Brain pericyte (primary cell): ENCODE measurements at regions not wholly inside any gene's neighbourhood (a gene's known extent, or its start where the extent isn't known, plus 50 kb on each side); places are given as distances from the start of the nearest gene placed in this dataset.
"Not testable (repeated sequence)": the region's sequence is repeated elsewhere in the genome, so short reads cannot be mapped to it uniquely, and the experiment has no call there.

Experiments used
- DNase-seq: peaks from one replicate; pipeline ENCODE4 v3.0.0-alpha.2; 2012; ENCODE audit warnings: low read depth, low spot score

DNA sequence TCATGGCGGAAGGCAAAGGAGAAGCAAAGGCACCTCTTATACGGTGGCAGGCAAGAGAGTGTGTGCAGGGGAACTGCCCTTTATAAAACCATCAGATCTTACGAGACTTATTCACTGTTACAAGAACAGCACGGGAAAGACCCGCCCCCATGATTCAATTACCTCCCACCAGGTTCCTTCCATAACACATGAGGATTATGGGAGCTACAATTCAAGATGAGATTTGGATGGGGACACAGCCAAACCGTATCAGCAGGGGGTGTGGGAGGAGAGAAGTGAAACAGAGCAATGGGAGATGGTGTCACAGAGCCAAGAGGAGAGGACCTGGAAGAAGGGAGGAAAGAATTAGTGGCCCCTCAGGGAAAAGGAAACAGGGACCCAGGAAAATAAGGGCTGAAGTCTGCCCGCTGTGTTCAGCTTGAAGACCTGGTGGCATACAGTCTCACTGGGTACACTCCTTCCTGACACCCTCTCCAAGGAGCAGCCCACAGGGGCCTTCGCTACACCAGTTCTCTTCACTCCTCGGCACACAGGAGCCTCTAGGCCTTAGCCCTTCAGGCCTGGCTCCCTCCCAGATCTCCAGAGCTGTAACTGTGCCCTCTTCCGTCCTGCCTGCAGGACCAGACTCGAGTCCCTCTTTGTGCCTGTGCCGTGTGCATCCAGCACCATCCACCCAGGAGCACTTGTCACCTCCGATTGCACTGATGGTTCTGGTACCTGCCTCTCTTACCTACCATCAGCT lies 262.1 kb downstream of the EIPR1 start:
- DNase-seq, result no peak

GRCh38 chr2:3114406-3115185 lies 263.0 kb downstream of the EIPR1 start:
- DNase-seq, result no peak

DNA sequence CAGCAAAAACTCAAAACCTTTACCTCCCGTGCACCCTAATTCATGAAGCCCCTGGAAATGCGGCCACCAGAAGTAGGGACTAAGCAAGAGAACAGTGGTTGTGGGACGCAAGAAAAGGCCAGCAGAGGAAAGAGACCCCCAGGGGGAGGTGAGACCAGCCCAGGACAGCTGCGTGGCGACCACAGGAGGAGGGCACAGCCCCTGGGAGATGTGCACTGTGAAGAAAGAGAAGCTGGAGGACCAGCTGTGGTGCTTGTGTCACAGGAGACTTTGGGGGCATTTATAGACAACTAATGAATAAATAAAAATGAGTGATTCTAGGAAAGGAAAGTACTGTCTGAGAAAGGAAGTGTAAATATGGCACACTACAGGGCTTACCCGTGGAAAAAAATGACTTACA lies 263.8 kb downstream of the EIPR1 start:
- DNase-seq, result no peak

- DNase-seq, result no peak
Measured at GRCh38 chr2:3113122-3113521, 264.5 kb downstream of the EIPR1 start.

- no peak for DNase-seq
Measured at GRCh38 chr2:3112553-3112952, 265.1 kb downstream of the EIPR1 start.

- DNase-seq, result no peak
Measured at GRCh38 chr2:3112131-3112530, 265.5 kb downstream of the EIPR1 start.

DNA sequence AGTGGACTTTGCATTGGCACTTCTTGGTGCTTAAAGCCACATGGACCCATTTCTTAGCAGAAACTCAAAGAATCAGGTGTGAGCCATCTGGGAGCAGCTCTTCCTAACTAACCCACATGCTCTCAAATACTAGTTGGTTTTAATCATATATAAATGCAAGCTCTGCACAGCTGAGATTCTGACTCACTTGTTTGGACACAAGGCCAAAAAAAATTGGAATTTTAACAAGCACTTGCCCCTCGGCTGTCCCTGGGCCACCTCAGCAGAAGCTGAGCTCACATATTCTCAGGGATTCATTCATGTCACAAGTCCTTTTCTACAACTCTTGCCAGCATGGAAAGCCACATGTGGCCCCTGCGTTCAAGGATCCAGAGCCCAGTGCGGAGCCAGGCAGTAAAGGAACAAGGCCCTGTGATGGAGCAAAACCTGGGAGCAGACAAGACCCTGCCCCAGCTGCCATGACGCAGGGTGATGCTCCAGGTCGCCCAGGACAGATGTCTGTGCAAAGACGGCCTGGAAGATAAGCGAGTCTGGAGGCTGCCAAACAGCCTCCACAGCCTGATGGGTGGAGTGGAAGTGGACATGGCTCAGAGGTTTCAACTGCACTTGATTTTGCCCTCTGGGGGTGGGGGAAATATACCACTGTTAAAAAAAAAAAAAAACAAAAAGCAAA lies 266.5 kb downstream of the EIPR1 start:
- no peak for DNase-seq

- no peak for DNase-seq
Measured at GRCh38 chr2:3110555-3110954, 267.1 kb downstream of the EIPR1 start.

DNA sequence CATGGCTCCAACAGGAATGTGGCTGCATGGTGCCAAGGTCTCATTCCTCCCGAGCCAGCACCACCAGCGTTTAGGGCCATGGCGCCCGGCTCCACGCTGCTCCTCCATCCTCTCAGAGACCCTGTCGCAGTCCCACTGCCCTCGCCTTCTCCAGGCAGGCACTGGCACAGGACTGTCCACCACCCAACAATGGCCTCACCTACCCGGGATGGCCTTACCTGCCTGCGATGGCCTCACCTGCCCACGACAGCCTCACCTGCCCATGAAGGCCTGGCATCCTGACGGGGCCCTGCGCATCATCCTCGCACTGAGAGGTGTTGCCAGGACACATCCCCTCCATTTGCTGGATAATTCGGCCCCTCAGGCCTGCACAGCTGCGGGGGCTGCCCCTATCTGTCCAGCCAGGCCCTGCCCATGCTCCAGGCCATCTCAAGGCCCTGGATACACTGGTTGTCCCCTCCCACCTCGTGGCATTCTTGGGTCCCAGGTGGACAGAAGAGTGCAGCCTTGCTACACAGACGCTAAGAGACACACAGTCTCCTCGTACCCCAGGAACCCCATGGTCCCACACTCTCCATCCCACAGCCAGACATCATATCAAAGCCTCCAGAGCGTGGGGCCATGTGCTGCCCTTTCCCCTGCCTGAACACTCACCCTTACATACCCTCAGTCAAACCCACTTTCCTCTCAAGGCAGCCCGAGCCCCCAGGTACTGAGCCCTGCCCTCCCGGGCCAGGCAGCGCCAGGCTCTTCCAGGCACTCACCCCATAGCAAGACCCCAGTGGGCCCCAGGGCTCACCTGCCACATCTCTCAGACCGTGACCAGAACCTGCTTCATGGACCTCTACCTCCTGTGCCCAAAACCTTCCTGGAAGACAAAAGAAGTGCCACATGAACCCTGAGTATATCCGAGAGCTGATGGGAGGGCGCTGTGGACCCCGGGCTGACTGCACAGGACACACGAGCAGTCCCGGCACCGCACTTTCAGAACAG lies 268.6 kb downstream of the EIPR1 start:
- DNase-seq, result no peak

- no peak for DNase-seq
Measured at GRCh38 chr2:3108105-3108504, 269.5 kb downstream of the EIPR1 start.

DNA sequence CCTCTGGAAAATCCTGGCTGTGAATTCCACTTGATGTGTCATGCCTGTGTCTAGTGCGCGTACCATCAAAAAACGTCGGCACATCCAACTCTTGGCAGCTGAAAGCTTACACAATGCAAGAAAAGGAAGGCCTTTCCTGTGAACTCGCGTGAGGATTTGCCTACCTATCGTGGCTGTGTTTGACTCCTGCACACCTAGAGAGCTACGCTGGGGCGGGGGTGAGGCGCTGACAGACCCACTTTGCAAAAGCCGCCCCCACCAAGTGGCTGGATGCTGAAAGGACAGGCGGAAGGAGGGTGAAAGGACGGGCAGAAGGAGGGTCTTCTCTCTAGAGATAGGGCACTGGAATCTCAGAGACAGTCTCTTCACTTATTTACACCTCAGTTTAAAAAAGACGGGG lies 270.1 kb downstream of the EIPR1 start:
- DNase-seq, result no peak

GRCh38 chr2:3105814-3106569 lies 271.6 kb downstream of the EIPR1 start:
- no peak for DNase-seq

GRCh38 chr2:3104958-3105813 lies 272.4 kb downstream of the EIPR1 start:
- not testable (repeated sequence) for DNase-seq

GRCh38 chr2:3104261-3104660 lies 273.4 kb downstream of the EIPR1 start:
- DNase-seq, result no peak

DNA sequence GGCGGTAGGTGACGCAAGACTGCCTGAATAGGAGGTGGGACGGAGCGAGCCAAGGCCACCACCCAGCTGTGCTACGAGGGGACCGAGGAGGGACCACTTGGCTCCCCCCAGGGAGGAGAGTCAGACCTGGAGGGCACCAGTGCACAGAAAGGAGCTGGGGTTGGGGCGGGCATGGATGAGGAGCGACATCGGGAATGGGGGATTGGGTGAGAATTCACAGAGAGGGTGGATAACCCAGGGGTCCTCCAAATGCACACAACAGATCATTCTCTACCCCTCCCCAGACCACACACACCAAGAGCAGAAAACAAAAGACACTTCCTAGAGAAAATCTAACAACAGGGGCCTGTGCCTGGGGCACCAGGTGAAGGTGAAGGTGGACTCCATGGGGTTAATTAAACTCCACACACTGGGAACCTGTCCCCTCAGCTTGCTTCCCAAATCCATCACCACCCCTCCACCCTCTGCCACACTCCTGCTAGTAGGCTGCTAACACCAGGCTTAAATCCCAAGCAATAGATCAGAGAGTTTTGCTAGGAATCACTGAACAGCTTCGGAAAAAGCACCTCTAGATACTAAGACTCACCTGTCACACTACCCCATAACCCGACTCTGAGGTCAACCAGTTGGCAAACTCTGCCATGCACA lies 274.6 kb downstream of the EIPR1 start:
- DNase-seq, result no peak

- DNase-seq, result no peak
Measured at GRCh38 chr2:3102081-3102921, 275.3 kb downstream of the EIPR1 start.

DNA sequence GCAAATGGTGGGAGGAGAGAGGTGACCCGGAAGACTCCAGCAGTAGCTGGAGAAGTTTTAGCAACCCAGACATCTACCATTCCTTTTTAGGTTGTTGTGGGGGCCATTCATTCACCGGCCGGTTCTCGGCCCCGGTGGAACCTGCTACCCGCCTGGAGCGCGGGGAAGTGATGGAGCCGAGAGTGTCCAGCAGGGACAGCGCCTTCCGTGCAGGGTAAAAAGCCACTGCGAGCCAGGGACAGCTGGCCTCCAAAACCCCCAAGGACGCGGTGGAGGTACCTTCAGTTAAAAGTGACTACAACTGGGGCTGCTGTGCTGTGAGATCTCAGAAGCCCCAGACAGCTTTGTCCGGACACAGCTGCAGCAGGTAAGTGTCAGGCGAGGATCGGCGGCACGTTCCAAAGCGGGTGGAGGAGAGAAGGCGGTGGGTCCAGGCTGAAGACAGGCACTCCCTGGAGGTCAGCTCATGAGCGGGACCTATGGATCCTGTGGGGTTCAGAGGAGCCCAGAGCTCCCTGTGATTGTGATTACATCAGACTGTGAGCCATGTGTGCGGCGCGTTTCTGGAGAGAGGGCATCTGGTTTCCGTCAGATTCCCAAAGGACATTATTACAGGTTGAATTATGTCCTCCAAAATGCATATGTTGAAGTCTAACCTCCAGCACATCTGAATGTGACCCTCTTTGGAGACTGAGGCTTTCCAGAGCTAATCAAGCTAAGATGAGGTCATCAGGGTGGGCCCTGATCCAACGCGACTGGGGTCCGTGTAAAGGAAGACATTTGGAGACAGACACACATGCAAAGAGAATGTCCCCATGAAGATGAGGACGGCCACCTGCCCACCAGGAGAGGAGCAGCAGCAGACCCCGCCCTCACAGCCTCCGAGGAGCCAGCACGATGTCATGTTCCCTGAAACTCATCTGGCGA lies 276.3 kb downstream of the EIPR1 start:
- no peak for DNase-seq
